SK-N-SH (cell line): ENCODE measurements at regions not wholly inside any gene's neighbourhood (a gene's known extent, or its start where the extent isn't known, plus 50 kb on each side); places are given as distances from the start of the nearest gene placed in this dataset.

Experiments used
- CHD2 ChIP-seq: fragments of 150-350 bp; IDR thresholded peaks from 2 replicates; pipeline ENCODE4 v1.6.1; 2018; ENCODE audit warnings: low read length; ENCODE audit not compliant: partially characterized antibody
- FOXM1 ChIP-seq: IDR thresholded peaks from 2 replicates; pipeline ENCODE4 v1.4.0; 2012; ENCODE audit warnings: low read depth, mild to moderate bottlenecking
- JUND ChIP-seq: IDR thresholded peaks from 2 replicates; pipeline ENCODE4 v1.4.0; 2012
- USF2 ChIP-seq: fragments of 150-350 bp; IDR thresholded peaks from 2 replicates; pipeline ENCODE4 v1.6.1; 2017; ENCODE audit warnings: antibody characterized with exemption, low read length, low read depth, borderline replicate concordance
- YY1 ChIP-seq: IDR thresholded peaks from 2 replicates; pipeline ENCODE4 v1.4.0; 2012; ENCODE audit warnings: low read depth, mild to moderate bottlenecking
- TF ChIP-seq, protein P1 (sequence below): fragments of 200-600 bp; sonication (generic); IDR thresholded peaks from 2 replicates; pipeline ENCODE4 v1.6.1; 2017; ENCODE audit warnings: antibody characterized with exemption, mild to moderate bottlenecking, moderate library complexity

GRCh38 chr7:153404781-153405279 lies 645.3 kb downstream of the ACTR3B start:
- TF ChIP-seq, protein P1, sequence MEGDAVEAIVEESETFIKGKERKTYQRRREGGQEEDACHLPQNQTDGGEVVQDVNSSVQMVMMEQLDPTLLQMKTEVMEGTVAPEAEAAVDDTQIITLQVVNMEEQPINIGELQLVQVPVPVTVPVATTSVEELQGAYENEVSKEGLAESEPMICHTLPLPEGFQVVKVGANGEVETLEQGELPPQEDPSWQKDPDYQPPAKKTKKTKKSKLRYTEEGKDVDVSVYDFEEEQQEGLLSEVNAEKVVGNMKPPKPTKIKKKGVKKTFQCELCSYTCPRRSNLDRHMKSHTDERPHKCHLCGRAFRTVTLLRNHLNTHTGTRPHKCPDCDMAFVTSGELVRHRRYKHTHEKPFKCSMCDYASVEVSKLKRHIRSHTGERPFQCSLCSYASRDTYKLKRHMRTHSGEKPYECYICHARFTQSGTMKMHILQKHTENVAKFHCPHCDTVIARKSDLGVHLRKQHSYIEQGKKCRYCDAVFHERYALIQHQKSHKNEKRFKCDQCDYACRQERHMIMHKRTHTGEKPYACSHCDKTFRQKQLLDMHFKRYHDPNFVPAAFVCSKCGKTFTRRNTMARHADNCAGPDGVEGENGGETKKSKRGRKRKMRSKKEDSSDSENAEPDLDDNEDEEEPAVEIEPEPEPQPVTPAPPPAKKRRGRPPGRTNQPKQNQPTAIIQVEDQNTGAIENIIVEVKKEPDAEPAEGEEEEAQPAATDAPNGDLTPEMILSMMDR = no peak
- no peak for TF ChIP-seq JUND
- TF ChIP-seq FOXM1 = no peak
- TF ChIP-seq USF2 = no peak
- TF ChIP-seq YY1 = no peak
- TF ChIP-seq CHD2 = no peak
